ENCODE measurements at regions not wholly inside any gene's neighbourhood (a gene's known extent, or its start where the extent isn't known, plus 50 kb on each side); places are given as distances from the start of the nearest gene placed in this dataset.

GRCh38 chr1:56423716-56424115 lies 155.6 kb downstream of the PLPP3 start:
- TF ChIP-seq EZH2 (IDR thresholded peaks at IDR 0.05; ENCODE audit: low read length, unreplicated experiment) (no peak), CTCF (conservative IDR thresholded peaks at IDR 0.05; ENCODE audit: low read depth, low read length) (no peak), EZH2phosphoT487 (IDR thresholded peaks at IDR 0.05; ENCODE audit: borderline replicate concordance, low read length) (no peak)
